ENCODE measurements at regions not wholly inside any gene's neighbourhood (a gene's known extent, or its start where the extent isn't known, plus 50 kb on each side); places are given as distances from the start of the nearest gene placed in this dataset.

- TF ChIP-seq, protein P1, sequence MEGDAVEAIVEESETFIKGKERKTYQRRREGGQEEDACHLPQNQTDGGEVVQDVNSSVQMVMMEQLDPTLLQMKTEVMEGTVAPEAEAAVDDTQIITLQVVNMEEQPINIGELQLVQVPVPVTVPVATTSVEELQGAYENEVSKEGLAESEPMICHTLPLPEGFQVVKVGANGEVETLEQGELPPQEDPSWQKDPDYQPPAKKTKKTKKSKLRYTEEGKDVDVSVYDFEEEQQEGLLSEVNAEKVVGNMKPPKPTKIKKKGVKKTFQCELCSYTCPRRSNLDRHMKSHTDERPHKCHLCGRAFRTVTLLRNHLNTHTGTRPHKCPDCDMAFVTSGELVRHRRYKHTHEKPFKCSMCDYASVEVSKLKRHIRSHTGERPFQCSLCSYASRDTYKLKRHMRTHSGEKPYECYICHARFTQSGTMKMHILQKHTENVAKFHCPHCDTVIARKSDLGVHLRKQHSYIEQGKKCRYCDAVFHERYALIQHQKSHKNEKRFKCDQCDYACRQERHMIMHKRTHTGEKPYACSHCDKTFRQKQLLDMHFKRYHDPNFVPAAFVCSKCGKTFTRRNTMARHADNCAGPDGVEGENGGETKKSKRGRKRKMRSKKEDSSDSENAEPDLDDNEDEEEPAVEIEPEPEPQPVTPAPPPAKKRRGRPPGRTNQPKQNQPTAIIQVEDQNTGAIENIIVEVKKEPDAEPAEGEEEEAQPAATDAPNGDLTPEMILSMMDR (IDR thresholded peaks at IDR 0.05): no peak
- no peak for TF ChIP-seq POLR2A (IDR thresholded peaks at IDR 0.05)
- TF ChIP-seq POLR2AphosphoS5 (IDR thresholded peaks at IDR 0.05): no peak
- no peak for TF ChIP-seq EP300 (IDR thresholded peaks at IDR 0.05)
Measured at GRCh38 chr5:57718155-57718554, 235.5 kb upstream of the ACTBL2 start.
